ENCODE measurements at regions not wholly inside any gene's neighbourhood (a gene's known extent, or its start where the extent isn't known, plus 50 kb on each side); places are given as distances from the start of the nearest gene placed in this dataset.
"Not testable (repeated sequence)": the region's sequence is repeated elsewhere in the genome, so short reads cannot be mapped to it uniquely, and the experiment has no call there.

DNA sequence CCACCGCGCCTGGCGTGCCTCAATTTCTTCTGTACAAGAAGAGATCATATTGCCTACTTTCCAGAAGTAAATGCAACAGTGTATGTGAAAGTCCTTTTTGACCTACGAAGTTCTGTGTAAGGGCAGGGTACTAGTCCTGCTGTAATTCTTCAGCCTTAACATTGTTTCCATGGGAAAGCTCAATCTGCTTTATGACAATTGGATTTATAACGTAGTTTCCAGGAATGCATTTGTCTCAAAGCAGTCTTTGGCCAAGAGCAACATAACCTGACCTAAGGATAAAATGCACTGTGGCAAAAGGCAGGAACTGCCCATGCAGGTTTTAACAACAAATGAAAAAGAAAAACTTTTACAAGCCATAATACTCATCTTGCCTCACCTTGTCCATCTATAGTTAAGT, 108.1 kb upstream of the PODXL start:
- H3K27ac Mint-ChIP-seq: no peak overlapping the region
- no peaks in the 10 kb centered on the region for H3K36me3 Mint-ChIP-seq (ENCODE audit: low read depth)

GRCh38 chr7:131662301-131662873, 106.0 kb upstream of the PODXL start:
- intact Hi-C loops (cut with micrococcal nuclease); H3K27ac Mint-ChIP-seq; H3K27me3 Mint-ChIP-seq; DNase-seq; H3K4me3 Mint-ChIP-seq; H3K9me3 Mint-ChIP-seq; H3K36me3 Mint-ChIP-seq (ENCODE audit: low read depth); ATAC-seq; H3K4me1 Mint-ChIP-seq (ENCODE audit: low read depth); POLR2A ChIA-PET: not testable (repeated sequence)
- CTCF ChIA-PET: interaction anchor here (1.5 kb wide), 1 partner anchor 8 kb away, joined by 6 read pairs; no protein-coding TSS in a partner anchor

More for the DNA sequence above, 108.1 kb upstream of the PODXL start:
- no peak for DNase-seq
- Mint-ChIP-seq H3K4me1 (ENCODE audit: low read depth) (no peaks in the 10 kb centered on the region), H3K9me3 (peaks cover 2% of the 10 kb centered on the region), H3K4me3 (no peak overlapping the region), H3K27me3 (no peaks in the 10 kb centered on the region)
- no peak for TF ChIP-seq CTCF (IDR thresholded peaks at IDR 0.05)
- ChIA-PET CTCF (no interaction called here), POLR2A (no interaction called here)
- ATAC-seq: no peak
- intact Hi-C loops (cut with micrococcal nuclease): no loop called here

DNA sequence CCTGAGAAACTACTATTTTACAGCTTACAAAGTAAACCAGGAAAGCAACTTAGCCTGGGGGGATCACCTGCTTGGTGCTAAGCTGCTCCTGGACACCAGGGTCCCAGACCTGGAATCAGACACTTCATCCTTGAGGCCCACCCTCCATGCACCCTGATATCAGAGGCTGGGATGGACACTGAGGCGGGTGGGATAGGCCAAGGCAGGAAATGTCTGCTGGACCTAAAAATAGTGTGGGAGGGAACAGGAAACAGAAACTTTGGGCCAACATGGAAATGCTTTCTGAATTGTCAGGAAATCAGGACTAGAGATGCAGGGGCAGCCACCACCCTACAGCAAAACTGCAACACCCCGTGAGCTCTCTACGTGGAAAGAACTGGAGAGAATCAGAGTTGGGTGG, 101.5 kb upstream of the PODXL start:
- Mint-ChIP-seq H3K4me3 (no peak overlapping the region), H3K27ac (no peak overlapping the region), H3K27me3 (peaks cover 5% of the 10 kb centered on the region), H3K9me3 (no peaks in the 10 kb centered on the region), H3K36me3 (ENCODE audit: low read depth) (no peaks in the 10 kb centered on the region), H3K4me1 (ENCODE audit: low read depth) (no peaks in the 10 kb centered on the region)
- ChIA-PET POLR2A (no interaction called here), CTCF (interaction anchor here (0.6 to 4.0 kb wide), 4 partner anchors 111 to 146 kb away, joined by 3 to 27 read pairs (median 4); no protein-coding TSS in a partner anchor)
- DNase-seq (no peak), ATAC-seq (no peak)
- TF ChIP-seq CTCF (IDR thresholded peaks at IDR 0.05): no peak
- intact Hi-C loops (cut with micrococcal nuclease): loop anchor here (10.0 kb wide), 1 partner anchor 113 kb away; no protein-coding TSS in a partner anchor

DNA sequence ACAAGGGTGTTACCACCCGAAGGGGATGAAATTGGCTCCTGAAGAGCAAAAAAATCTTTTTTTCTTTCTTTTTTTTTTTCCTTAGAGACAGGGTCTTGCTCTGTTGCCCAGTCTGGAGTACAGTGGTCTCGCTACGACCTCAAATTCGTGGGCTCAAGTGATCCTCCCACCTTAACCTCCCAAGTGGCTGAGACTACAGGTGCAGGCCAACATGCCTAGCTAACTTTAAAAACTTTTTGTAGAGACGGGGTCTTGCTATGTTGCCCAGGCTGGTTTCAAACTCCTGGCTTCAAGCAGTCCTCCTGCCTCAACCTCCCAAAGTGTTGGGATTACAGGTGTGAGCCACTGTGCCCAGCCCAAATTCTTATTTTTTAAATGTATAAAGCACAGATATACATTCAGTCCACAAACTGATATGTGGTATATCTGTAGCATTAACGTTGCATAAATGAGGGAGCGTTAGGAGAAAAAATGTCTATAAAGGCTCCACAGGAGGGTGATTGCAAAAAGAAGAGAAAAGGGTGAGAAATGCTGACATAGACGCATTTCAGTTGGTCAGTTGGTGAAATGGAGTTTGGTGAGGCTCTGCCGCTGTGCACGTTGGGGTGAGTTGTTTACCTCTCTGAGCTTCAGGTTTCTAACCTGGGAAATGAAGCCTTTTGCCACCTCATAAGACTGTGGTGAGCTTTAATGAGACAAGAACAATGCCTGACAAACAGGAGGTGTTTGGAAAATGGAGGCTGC, 100.7 kb upstream of the PODXL start:
- Mint-ChIP-seq H3K36me3 (ENCODE audit: low read depth) (no peaks in the 10 kb centered on the region), H3K27ac (no peak overlapping the region), H3K4me3 (no peak overlapping the region), H3K27me3 (peaks cover 5% of the 10 kb centered on the region), H3K4me1 (ENCODE audit: low read depth) (no peaks in the 10 kb centered on the region), H3K9me3 (no peaks in the 10 kb centered on the region)
- DNase-seq: no peak
- ChIA-PET CTCF (interaction anchor here (1.7 to 4.0 kb wide), 2 partner anchors 111 to 145 kb away, joined by 5 to 27 read pairs; no protein-coding TSS in a partner anchor), POLR2A (no interaction called here)
- ATAC-seq: no peak
- TF ChIP-seq CTCF (IDR thresholded peaks at IDR 0.05): no peak
- intact Hi-C loops (cut with micrococcal nuclease): loop anchor here (10.0 kb wide), 1 partner anchor 112 kb away; no protein-coding TSS in a partner anchor

DNA sequence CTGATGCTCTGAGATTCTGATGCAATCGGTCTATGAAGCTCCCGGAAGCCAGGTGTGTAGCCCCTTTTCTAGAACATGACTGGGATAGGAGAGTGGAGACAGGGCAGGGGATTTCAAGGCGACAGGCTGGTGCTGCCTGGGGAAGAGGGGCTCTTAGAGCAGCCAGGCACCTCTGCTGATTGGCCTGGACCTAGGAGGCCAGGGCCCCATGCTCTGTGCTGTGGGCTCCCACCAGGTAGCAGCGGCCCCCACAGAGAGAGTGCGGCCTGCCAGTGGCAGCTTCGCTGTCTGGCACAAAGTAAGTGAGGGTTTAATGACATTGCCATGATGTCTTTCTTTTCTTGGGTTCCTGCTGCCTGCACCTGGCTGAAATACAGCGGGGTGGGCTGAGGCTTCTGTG, 99.4 kb upstream of the PODXL start:
- Mint-ChIP-seq H3K4me3 (no peak overlapping the region), H3K9me3 (no peaks in the 10 kb centered on the region), H3K36me3 (ENCODE audit: low read depth) (no peaks in the 10 kb centered on the region), H3K4me1 (ENCODE audit: low read depth) (no peaks in the 10 kb centered on the region), H3K27ac (no peak overlapping the region), H3K27me3 (peaks cover 5% of the 10 kb centered on the region)
- DNase-seq (no peak), ATAC-seq (no peak)
- intact Hi-C loops (cut with micrococcal nuclease): loop anchor here (2.0 to 10.0 kb wide), 2 partner anchors 111 to 147 kb away; no protein-coding TSS in a partner anchor
- CTCF ChIA-PET: interaction anchor here (1.7 to 4.0 kb wide), 6 partner anchors 11 to 155 kb away, joined by 7 to 27 read pairs (median 10); no protein-coding TSS in a partner anchor
- POLR2A ChIA-PET: interaction anchor here (0.6 kb wide), 1 partner anchor 125 kb away, joined by 3 read pairs; no protein-coding TSS in a partner anchor
- no peak for TF ChIP-seq CTCF (IDR thresholded peaks at IDR 0.05)

All from activated CD8-positive, alpha-beta T cell treated with anti-CD3 and anti-CD28 coated beads for 36 hours (primary cell).